ENCODE measurements at regions not wholly inside any gene's neighbourhood (a gene's known extent, or its start where the extent isn't known, plus 50 kb on each side); places are given as distances from the start of the nearest gene placed in this dataset.

GRCh38 chr5:123263859-123264258 lies 159.3 kb downstream of the CEP120 start (continued):
- no peak for TF ChIP-seq CHD7 (IDR thresholded peaks at IDR 0.05; ENCODE audit: insufficient replicate concordance, low read length)
